ENCODE measurements at regions not wholly inside any gene's neighbourhood (a gene's known extent, or its start where the extent isn't known, plus 50 kb on each side); places are given as distances from the start of the nearest gene placed in this dataset.

DNA sequence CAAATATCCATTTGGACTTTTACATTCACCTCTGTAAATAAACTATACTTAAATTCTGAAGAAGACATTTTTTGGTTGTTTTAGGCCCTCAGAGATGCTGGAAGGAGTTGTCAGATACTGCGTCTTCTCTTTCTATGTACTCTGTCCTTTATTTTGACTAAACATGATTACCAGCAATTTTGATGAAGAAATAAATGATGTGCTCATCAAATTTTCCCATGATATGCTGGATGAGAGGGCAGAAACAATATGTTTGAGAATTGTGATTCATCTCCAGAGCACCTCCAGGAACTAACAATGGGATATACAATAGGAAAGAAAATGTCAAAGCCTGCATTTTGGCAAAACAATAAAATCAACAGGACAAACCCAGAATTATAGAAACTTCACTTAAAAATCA lies 481.6 kb upstream of the HS3ST5 start:
- Histone ChIP-seq H2AFZ (ENCODE audit: low read depth, low read length, poor library complexity, severe bottlenecking) (no peak overlapping the region), H3K79me2 (ENCODE audit: insufficient read depth, low read length) (no peaks in the 10 kb centered on the region), H3K4me1 (ENCODE audit: control insufficient read depth in 1 of 2, insufficient read depth in 2 of 2, low read length in 2 of 2) (no peaks in the 10 kb centered on the region), H3K27ac (ENCODE audit: low read depth, low read length) (no peak overlapping the region), H3K9ac (ENCODE audit: low read length) (no peak overlapping the region), H3K9me3 (ENCODE audit: control insufficient read depth in 1 of 2, insufficient read depth in 1 of 2, low read depth in 1 of 2, low read length in 2 of 2) (no peaks in the 10 kb centered on the region), H3K4me2 (ENCODE audit: low read length) (no peak overlapping the region), H3K36me3 (ENCODE audit: control insufficient read depth in 1 of 2, insufficient read depth in 2 of 2, low read length in 2 of 2) (no peaks in the 10 kb centered on the region), H4K20me1 (ENCODE audit: insufficient read depth) (no peaks in the 10 kb centered on the region), H3K4me3 (replicated peaks in 1 of 2; ENCODE audit: low read depth in 1 of 2, low read length in 2 of 2) (no peak overlapping the region), H3K9me2 (ENCODE audit: insufficient read depth) (no peaks in the 10 kb centered on the region), H3K27me3 (ENCODE audit: insufficient read depth, low read length) (no peaks in the 10 kb centered on the region)
- ChIA-PET POLR2A (no interaction called here), RAD21 (ENCODE audit: low non-redundant PET in 1 of 2, low total read pairs in 2 of 2, uncharacterized antibody in 2 of 2, unreplicated experiment in 2 of 2) (no interaction called here), CTCF (no interaction called here)
- ATAC-seq (no peak), DNase-seq (ENCODE audit: low read depth, low spot score) (no peak)
- TF ChIP-seq POLR2A (IDR thresholded peaks at IDR 0.05; ENCODE audit: borderline replicate concordance, extremely low read depth, insufficient read depth, insufficient read length) (no peak), ATF3 (IDR thresholded peaks at IDR 0.05) (no peak), RAD21 (IDR thresholded peaks at IDR 0.05; ENCODE audit: low read depth) (no peak), EZH2phosphoT487 (IDR thresholded peaks at IDR 0.05; ENCODE audit: borderline replicate concordance) (no peak), CEBPB (IDR thresholded peaks at IDR 0.05; ENCODE audit: low read depth) (no peak), POLR2AphosphoS5 (IDR thresholded peaks at IDR 0.05; ENCODE audit: low read depth, low read length) (no peak), YY1 (IDR thresholded peaks at IDR 0.05; ENCODE audit: extremely low read depth, insufficient replicate concordance, low read depth, low read length) (no peak), ELF1 (IDR thresholded peaks at IDR 0.05; ENCODE audit: borderline replicate concordance, low read depth) (no peak), REST (IDR thresholded peaks at IDR 0.05; ENCODE audit: low read depth) (no peak), FOSL1 (IDR thresholded peaks at IDR 0.05; ENCODE audit: low read depth) (no peak), SP1 (IDR thresholded peaks at IDR 0.05; ENCODE audit: low read depth) (no peak), TCF7L2 (IDR thresholded peaks at IDR 0.05; ENCODE audit: borderline replicate concordance, extremely low read depth, insufficient read depth, insufficient read length) (no peak), EGR1 (IDR thresholded peaks at IDR 0.05; ENCODE audit: low read depth) (no peak), ZNF274 (IDR thresholded peaks at IDR 0.05; ENCODE audit: low read depth, low read length) (no peak), EZH2 (IDR thresholded peaks at IDR 0.05) (no peak)
- TF ChIP-seq, protein P1, sequence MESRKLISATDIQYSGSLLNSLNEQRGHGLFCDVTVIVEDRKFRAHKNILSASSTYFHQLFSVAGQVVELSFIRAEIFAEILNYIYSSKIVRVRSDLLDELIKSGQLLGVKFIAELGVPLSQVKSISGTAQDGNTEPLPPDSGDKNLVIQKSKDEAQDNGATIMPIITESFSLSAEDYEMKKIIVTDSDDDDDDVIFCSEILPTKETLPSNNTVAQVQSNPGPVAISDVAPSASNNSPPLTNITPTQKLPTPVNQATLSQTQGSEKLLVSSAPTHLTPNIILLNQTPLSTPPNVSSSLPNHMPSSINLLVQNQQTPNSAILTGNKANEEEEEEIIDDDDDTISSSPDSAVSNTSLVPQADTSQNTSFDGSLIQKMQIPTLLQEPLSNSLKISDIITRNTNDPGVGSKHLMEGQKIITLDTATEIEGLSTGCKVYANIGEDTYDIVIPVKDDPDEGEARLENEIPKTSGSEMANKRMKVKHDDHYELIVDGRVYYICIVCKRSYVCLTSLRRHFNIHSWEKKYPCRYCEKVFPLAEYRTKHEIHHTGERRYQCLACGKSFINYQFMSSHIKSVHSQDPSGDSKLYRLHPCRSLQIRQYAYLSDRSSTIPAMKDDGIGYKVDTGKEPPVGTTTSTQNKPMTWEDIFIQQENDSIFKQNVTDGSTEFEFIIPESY (IDR thresholded peaks at IDR 0.05; ENCODE audit: extremely low read depth, insufficient replicate concordance, low read length) = no peak
- TF ChIP-seq, protein P2, sequence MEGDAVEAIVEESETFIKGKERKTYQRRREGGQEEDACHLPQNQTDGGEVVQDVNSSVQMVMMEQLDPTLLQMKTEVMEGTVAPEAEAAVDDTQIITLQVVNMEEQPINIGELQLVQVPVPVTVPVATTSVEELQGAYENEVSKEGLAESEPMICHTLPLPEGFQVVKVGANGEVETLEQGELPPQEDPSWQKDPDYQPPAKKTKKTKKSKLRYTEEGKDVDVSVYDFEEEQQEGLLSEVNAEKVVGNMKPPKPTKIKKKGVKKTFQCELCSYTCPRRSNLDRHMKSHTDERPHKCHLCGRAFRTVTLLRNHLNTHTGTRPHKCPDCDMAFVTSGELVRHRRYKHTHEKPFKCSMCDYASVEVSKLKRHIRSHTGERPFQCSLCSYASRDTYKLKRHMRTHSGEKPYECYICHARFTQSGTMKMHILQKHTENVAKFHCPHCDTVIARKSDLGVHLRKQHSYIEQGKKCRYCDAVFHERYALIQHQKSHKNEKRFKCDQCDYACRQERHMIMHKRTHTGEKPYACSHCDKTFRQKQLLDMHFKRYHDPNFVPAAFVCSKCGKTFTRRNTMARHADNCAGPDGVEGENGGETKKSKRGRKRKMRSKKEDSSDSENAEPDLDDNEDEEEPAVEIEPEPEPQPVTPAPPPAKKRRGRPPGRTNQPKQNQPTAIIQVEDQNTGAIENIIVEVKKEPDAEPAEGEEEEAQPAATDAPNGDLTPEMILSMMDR (IDR thresholded peaks at IDR 0.05 in 2 of 3, conservative IDR thresholded peaks at IDR 0.05 in 1 of 3; ENCODE audit: borderline replicate concordance in 1 of 3, insufficient read depth in 1 of 3, low read depth in 2 of 3, low read length in 2 of 3) = no peak
- TF ChIP-seq, protein P3, sequence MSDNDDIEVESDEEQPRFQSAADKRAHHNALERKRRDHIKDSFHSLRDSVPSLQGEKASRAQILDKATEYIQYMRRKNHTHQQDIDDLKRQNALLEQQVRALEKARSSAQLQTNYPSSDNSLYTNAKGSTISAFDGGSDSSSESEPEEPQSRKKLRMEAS (IDR thresholded peaks at IDR 0.05) = no peak
- no TSS peak for BruUV-seq (replicated peaks)
- intact Hi-C loops (cut with micrococcal nuclease) = no loop called here
